ENCODE measurements at regions not wholly inside any gene's neighbourhood (a gene's known extent, or its start where the extent isn't known, plus 50 kb on each side); places are given as distances from the start of the nearest gene placed in this dataset.

DNA sequence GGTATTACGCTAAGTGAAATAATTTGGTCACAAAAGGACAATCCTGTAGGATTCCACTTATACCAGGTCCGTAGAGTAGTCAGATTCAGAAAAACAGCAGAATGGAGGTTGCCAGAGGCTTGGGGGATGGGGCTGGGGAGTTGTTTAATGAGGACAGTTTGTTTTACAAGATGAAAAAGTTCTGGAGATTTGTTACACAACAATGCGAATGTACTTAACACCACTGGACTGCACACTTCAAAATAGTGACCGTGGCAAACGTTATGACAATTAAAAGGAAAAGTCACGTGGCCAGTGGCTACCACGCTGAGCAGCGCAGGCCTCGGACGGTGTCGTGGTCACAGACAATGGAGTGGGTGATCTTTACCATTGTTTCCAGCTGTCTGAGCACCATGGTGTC, 338.1 kb downstream of the SEC14L1 start:
- no peak for DNase-seq
- no peaks in the 10 kb centered on the region for H3K9me3 ChIP-seq (replicated peaks; ENCODE audit: control insufficient read depth, low read depth, low read length)
- no peaks in the 10 kb centered on the region for H3K27me3 ChIP-seq (ENCODE audit: control insufficient read depth, insufficient read depth, low read length)
- H3K27ac ChIP-seq (ENCODE audit: low read length), result no peak overlapping the region
- H3K4me3 ChIP-seq (ENCODE audit: low read length), result no peak overlapping the region
- peaks cover 89% of the 10 kb centered on the region for H3K4me1 ChIP-seq (ENCODE audit: control insufficient read depth, insufficient read depth, low read length)
- peaks cover 29% of the 10 kb centered on the region for H3K36me3 ChIP-seq (ENCODE audit: control insufficient read depth, insufficient read depth, low read length)
- 75% methylated on average over 10 of the region's 11 CpGs for WGBS (ENCODE audit: insufficient coverage)

GRCh38 chr17:77479372-77480198, 338.8 kb downstream of the SEC14L1 start:
- Histone ChIP-seq H3K4me3 (ENCODE audit: low read length) (no peak overlapping the region), H3K27me3 (ENCODE audit: control insufficient read depth, insufficient read depth, low read length) (no peaks in the 10 kb centered on the region), H3K4me1 (ENCODE audit: control insufficient read depth, insufficient read depth, low read length) (peaks cover 82% of the 10 kb centered on the region), H3K36me3 (ENCODE audit: control insufficient read depth, insufficient read depth, low read length) (peaks cover 32% of the 10 kb centered on the region), H3K27ac (ENCODE audit: low read length) (peak overlapping the region; percentile 20), H3K9me3 (replicated peaks; ENCODE audit: control insufficient read depth, low read depth, low read length) (no peaks in the 10 kb centered on the region)
- peak; percentile 87 for DNase-seq
- WGBS (ENCODE audit: insufficient coverage), result 42% methylated on average over 18 of the region's 26 CpGs

- Histone ChIP-seq H3K27ac (ENCODE audit: low read length) (peak overlapping the region; percentile 20), H3K36me3 (ENCODE audit: control insufficient read depth, insufficient read depth, low read length) (peaks cover 32% of the 10 kb centered on the region), H3K9me3 (replicated peaks; ENCODE audit: control insufficient read depth, low read depth, low read length) (no peaks in the 10 kb centered on the region), H3K4me3 (ENCODE audit: low read length) (no peak overlapping the region), H3K4me1 (ENCODE audit: control insufficient read depth, insufficient read depth, low read length) (peaks cover 76% of the 10 kb centered on the region), H3K27me3 (ENCODE audit: control insufficient read depth, insufficient read depth, low read length) (no peaks in the 10 kb centered on the region)
- 24% methylated on average over 3 of the region's 7 CpGs for WGBS (ENCODE audit: insufficient coverage)
- no peak for DNase-seq
Observed at GRCh38 chr17:77480199-77480508, 339.4 kb downstream of the SEC14L1 start.

- Histone ChIP-seq H3K27me3 (ENCODE audit: control insufficient read depth, insufficient read depth, low read length) (no peaks in the 10 kb centered on the region), H3K4me1 (ENCODE audit: control insufficient read depth, insufficient read depth, low read length) (peaks cover 71% of the 10 kb centered on the region), H3K27ac (ENCODE audit: low read length) (no peak overlapping the region), H3K9me3 (replicated peaks; ENCODE audit: control insufficient read depth, low read depth, low read length) (no peaks in the 10 kb centered on the region), H3K4me3 (ENCODE audit: low read length) (no peak overlapping the region), H3K36me3 (ENCODE audit: control insufficient read depth, insufficient read depth, low read length) (peaks cover 32% of the 10 kb centered on the region)
- DNase-seq, result no peak
- WGBS (ENCODE audit: insufficient coverage), result 51% methylated on average over 22 of the region's 25 CpGs
Observed at GRCh38 chr17:77480509-77481215, 339.9 kb downstream of the SEC14L1 start.

DNA sequence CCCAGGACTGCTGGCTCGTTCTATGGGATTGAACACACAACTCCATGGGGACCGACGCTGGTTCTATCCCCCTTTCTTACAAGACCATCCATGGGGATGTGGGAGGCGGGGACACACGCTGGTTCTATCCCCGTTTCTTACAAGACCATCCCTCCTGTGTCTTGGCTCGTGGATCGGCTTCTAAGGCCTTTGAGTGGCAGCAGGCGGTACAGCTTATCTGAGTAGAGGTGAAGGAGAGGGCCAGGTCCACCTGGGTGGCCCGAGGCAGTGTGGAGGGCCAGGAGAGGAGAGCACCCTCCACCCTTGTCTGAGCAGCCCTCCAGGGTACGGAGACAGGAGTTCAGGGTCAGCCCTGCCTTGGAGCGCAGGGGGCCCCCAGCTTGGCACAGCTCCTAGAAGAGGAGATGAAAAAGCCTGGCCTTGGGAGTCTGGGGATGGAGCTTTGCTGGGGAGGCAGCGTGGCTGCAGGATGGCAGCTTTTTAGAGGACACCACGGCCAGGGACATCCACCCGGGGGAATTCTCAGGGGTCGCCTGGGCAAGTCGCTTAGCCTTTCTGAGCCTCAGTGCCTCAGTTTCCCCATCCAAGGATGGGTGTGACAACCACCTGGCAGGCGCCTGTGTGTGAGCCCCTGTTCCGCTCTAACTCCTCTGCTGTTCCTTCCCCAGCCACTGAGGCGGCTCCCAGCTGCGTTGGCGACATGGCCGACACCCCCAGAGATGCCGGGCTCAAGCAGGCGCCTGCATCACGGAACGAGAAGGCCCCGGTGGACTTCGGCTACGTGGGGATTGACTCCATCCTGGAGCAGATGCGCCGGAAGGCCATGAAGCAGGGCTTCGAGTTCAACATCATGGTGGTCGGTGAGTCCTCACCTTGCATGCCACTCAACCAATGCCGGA, 341.0 kb downstream of the SEC14L1 start:
- Histone ChIP-seq H3K4me3 (ENCODE audit: low read length) (no peak overlapping the region), H3K4me1 (ENCODE audit: control insufficient read depth, insufficient read depth, low read length) (peaks cover 61% of the 10 kb centered on the region), H3K9me3 (replicated peaks; ENCODE audit: control insufficient read depth, low read depth, low read length) (no peaks in the 10 kb centered on the region), H3K27ac (ENCODE audit: low read length) (no peak overlapping the region), H3K27me3 (ENCODE audit: control insufficient read depth, insufficient read depth, low read length) (no peaks in the 10 kb centered on the region), H3K36me3 (ENCODE audit: control insufficient read depth, insufficient read depth, low read length) (peaks cover 36% of the 10 kb centered on the region)
- WGBS (ENCODE audit: insufficient coverage), result 82% methylated on average over 28 of the region's 35 CpGs
- DNase-seq, result no peak

DNA sequence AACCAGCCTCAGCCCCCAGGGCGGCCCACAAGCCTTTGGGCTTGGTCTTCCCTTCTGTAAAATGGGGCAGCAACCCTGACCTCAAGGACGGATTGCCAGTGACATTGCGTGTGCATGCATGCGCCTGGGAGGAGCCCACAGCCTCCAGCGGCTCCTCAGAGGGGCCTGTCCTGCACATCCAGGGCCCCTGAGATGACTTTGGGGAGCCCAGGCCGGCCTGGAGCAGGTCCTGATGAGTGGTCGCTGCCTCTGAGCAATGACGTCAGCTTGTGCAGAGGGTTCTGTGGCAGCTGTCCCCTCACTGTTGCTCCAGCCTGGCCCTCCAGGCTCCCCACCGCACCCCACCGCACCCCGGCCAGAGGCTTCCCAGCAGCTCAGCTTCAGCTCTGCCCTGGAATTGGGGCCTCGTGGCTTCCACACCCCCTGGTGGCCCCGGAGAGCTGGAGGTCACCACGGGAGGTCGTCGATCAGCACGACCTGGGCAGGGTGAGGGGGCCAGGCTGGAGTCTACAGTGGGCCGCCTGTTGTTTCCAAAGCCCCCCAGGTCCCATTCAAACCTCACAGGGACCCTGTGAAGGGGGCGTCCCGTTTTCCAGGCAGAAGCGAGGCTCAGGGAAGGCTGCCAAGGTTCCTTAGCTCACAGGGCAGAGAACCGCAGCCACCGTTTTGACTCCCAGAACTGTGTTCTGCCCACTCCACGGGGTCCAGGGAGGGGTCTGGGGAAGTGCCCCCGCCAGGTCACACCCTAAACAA, 341.8 kb downstream of the SEC14L1 start:
- DNase-seq, result no peak
- Histone ChIP-seq H3K36me3 (ENCODE audit: control insufficient read depth, insufficient read depth, low read length) (peaks cover 43% of the 10 kb centered on the region), H3K4me1 (ENCODE audit: control insufficient read depth, insufficient read depth, low read length) (peaks cover 53% of the 10 kb centered on the region), H3K9me3 (replicated peaks; ENCODE audit: control insufficient read depth, low read depth, low read length) (no peaks in the 10 kb centered on the region), H3K27me3 (ENCODE audit: control insufficient read depth, insufficient read depth, low read length) (no peaks in the 10 kb centered on the region), H3K27ac (ENCODE audit: low read length) (no peak overlapping the region), H3K4me3 (ENCODE audit: low read length) (no peak overlapping the region)
- WGBS (ENCODE audit: insufficient coverage), result 63% methylated on average over 16 of the region's 25 CpGs

DNA sequence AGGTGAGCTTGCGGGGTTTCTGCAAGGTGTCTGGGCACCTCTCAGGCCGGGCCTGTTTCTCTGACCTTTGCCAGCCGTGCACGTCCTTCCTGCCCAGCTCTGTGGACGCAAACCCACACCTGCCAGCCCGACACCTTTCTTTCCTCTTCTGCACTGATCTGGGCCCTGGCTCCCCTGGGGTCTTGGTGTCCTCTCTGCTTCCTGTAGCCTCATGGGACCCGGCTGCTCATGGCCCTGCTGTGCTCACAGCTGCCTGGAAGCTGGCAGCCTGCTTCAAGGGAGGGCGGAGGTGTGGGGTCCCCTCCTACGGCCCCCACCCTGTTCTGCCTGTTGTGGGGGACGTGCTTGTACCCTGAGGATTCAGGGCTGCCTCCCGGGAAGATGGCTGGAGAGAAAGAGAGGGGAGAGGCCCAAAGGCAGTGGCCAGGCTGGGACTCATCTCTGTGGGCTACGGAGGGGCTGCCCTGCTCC, 342.4 kb downstream of the SEC14L1 start:
- DNase-seq, result no peak
- Histone ChIP-seq H3K9me3 (replicated peaks; ENCODE audit: control insufficient read depth, low read depth, low read length) (no peaks in the 10 kb centered on the region), H3K4me3 (ENCODE audit: low read length) (no peak overlapping the region), H3K27ac (ENCODE audit: low read length) (no peak overlapping the region), H3K4me1 (ENCODE audit: control insufficient read depth, insufficient read depth, low read length) (peaks cover 46% of the 10 kb centered on the region), H3K36me3 (ENCODE audit: control insufficient read depth, insufficient read depth, low read length) (peaks cover 49% of the 10 kb centered on the region), H3K27me3 (ENCODE audit: control insufficient read depth, insufficient read depth, low read length) (no peaks in the 10 kb centered on the region)
- 92% methylated on average over 7 of the region's 12 CpGs for WGBS (ENCODE audit: insufficient coverage)

- 97% methylated on average over 3 of the region's 3 CpGs for WGBS (ENCODE audit: insufficient coverage)
- DNase-seq, result no peak
- H3K36me3 ChIP-seq (ENCODE audit: control insufficient read depth, insufficient read depth, low read length), result peaks cover 57% of the 10 kb centered on the region
- peaks cover 44% of the 10 kb centered on the region for H3K4me1 ChIP-seq (ENCODE audit: control insufficient read depth, insufficient read depth, low read length)
- H3K4me3 ChIP-seq (ENCODE audit: low read length), result no peak overlapping the region
- no peak overlapping the region for H3K27ac ChIP-seq (ENCODE audit: low read length)
- no peaks in the 10 kb centered on the region for H3K27me3 ChIP-seq (ENCODE audit: control insufficient read depth, insufficient read depth, low read length)
- H3K9me3 ChIP-seq (replicated peaks; ENCODE audit: control insufficient read depth, low read depth, low read length), result no peaks in the 10 kb centered on the region
Observed at GRCh38 chr17:77484111-77484510, 343.3 kb downstream of the SEC14L1 start.

- no peak for DNase-seq
- WGBS (ENCODE audit: insufficient coverage), result 100% methylated on average over 2 of the region's 5 CpGs
- H3K4me1 ChIP-seq (ENCODE audit: control insufficient read depth, insufficient read depth, low read length), result peaks cover 44% of the 10 kb centered on the region
- H3K4me3 ChIP-seq (ENCODE audit: low read length), result no peak overlapping the region
- H3K27ac ChIP-seq (ENCODE audit: low read length), result no peak overlapping the region
- H3K36me3 ChIP-seq (ENCODE audit: control insufficient read depth, insufficient read depth, low read length), result peaks cover 63% of the 10 kb centered on the region
- no peaks in the 10 kb centered on the region for H3K9me3 ChIP-seq (replicated peaks; ENCODE audit: control insufficient read depth, low read depth, low read length)
- no peaks in the 10 kb centered on the region for H3K27me3 ChIP-seq (ENCODE audit: control insufficient read depth, insufficient read depth, low read length)
Observed at GRCh38 chr17:77485089-77485833, 344.5 kb downstream of the SEC14L1 start.

All from muscle of leg (tissue), 3 donors.